GM20431 (cell line): ENCODE measurements at regions not wholly inside any gene's neighbourhood (a gene's known extent, or its start where the extent isn't known, plus 50 kb on each side); places are given as distances from the start of the nearest gene placed in this dataset.
"Not testable (repeated sequence)": the region's sequence is repeated elsewhere in the genome, so short reads cannot be mapped to it uniquely, and the experiment has no call there.

Experiments
- in situ Hi-C: fragments of 300-500 bp; cut with MseI, MboI; formaldehyde crosslinking; loops from one replicate; pipeline ENCODE4 v1.15.0; 2020; ENCODE audit warnings: low sequenced_read_pairs; ENCODE audit not compliant: unreplicated experiment

GRCh38 chr11:101835506-101836063 lies 79.2 kb upstream of the CEP126 start:
- in situ Hi-C loops, result loop anchor here (25.0 kb wide), 1 partner anchor 398 kb away; no protein-coding TSS in a partner anchor

GRCh38 chr11:101830475-101830874 lies 84.3 kb upstream of the CEP126 start:
- in situ Hi-C loops, result loop anchor here (25.0 kb wide), 1 partner anchor 393 kb away; no protein-coding TSS in a partner anchor

GRCh38 chr11:101825531-101825930 lies 89.3 kb upstream of the CEP126 start:
- in situ Hi-C loops, result loop anchor here (25.0 kb wide), 1 partner anchor 388 kb away; no protein-coding TSS in a partner anchor

- in situ Hi-C loops, result no loop called here
These were observed 97.2 kb upstream of the CEP126 start for GRCh38 chr11:101817581-101817980.

- in situ Hi-C loops, result no loop called here
These were observed 98.2 kb upstream of the CEP126 start for GRCh38 chr11:101816613-101817012.

GRCh38 chr11:101812546-101812945 lies 102.3 kb upstream of the CEP126 start:
- in situ Hi-C loops, result no loop called here

- in situ Hi-C loops, result no loop called here
These were observed 104.3 kb upstream of the CEP126 start for GRCh38 chr11:101810546-101810945.

- in situ Hi-C loops, result no loop called here
These were observed 107.3 kb upstream of the CEP126 start for GRCh38 chr11:101807531-101807930.

- in situ Hi-C loops, result no loop called here
These were observed 111.2 kb upstream of the CEP126 start for GRCh38 chr11:101803651-101804050.

- in situ Hi-C loops, result no loop called here
These were observed 117.5 kb upstream of the CEP126 start for GRCh38 chr11:101797335-101797734.

- in situ Hi-C loops, result no loop called here
These were observed 122.0 kb upstream of the CEP126 start for GRCh38 chr11:101792814-101793213.

GRCh38 chr11:101786916-101787315 lies 127.9 kb upstream of the CEP126 start:
- in situ Hi-C loops, result no loop called here

GRCh38 chr11:101786421-101786820 lies 128.4 kb upstream of the CEP126 start:
- in situ Hi-C loops, result no loop called here

GRCh38 chr11:101779167-101779566 lies 135.6 kb upstream of the CEP126 start:
- in situ Hi-C loops, result not testable (repeated sequence)

GRCh38 chr11:101777476-101777875 lies 137.3 kb upstream of the CEP126 start:
- in situ Hi-C loops, result no loop called here

- in situ Hi-C loops, result no loop called here
These were observed 139.8 kb upstream of the CEP126 start for GRCh38 chr11:101775033-101775432.

- in situ Hi-C loops, result no loop called here
These were observed 144.2 kb upstream of the CEP126 start for GRCh38 chr11:101770648-101771047.

GRCh38 chr11:101765932-101766331 lies 148.9 kb upstream of the CEP126 start:
- in situ Hi-C loops, result no loop called here

- in situ Hi-C loops, result no loop called here
These were observed 154.9 kb upstream of the CEP126 start for GRCh38 chr11:101759771-101760450.

- in situ Hi-C loops, result no loop called here
These were observed 157.1 kb upstream of the CEP126 start for GRCh38 chr11:101757741-101758140.

GRCh38 chr11:101748572-101749344 lies 165.0 kb upstream of the TRPC6 start:
- in situ Hi-C loops, result no loop called here
